ENCODE measurements at regions not wholly inside any gene's neighbourhood (a gene's known extent, or its start where the extent isn't known, plus 50 kb on each side); places are given as distances from the start of the nearest gene placed in this dataset.
A peak's percentile ranks its signal among the peaks of the same experiment; 100 is the strongest.

GRCh38 chr18:38867680-38868079, 1302.1 kb upstream of the CELF4 start:
- Histone ChIP-seq H2BK12ac (ENCODE audit: low read depth, low read length) (no peak overlapping the region), H3K79me1 (ENCODE audit: low read depth, low read length) (no peaks in the 10 kb centered on the region), H3K23me2 (ENCODE audit: low read depth, low read length) (no peaks in the 10 kb centered on the region), H3K14ac (ENCODE audit: insufficient read length) (no peak overlapping the region), H4K8ac (ENCODE audit: extremely low read depth, insufficient read depth, low read length) (no peak overlapping the region), H2AK5ac (ENCODE audit: low read depth, low read length) (no peak overlapping the region), H3K4me2 (ENCODE audit: insufficient read depth in 1 of 2, low read depth in 2 of 2, low read length in 2 of 2) (no peak overlapping the region), H2BK20ac (ENCODE audit: low read length) (no peak overlapping the region), H3K4me3 (ENCODE audit: extremely low read depth in 1 of 4, insufficient read depth in 2 of 4, low read depth in 3 of 4, low read length in 4 of 4) (no peak overlapping the region), H3K27ac (ENCODE audit: low read depth, low read length) (no peak overlapping the region), H3K9ac (replicated peaks in 1 of 4; ENCODE audit: extremely low read depth in 1 of 4, low read depth in 3 of 4, low read length in 3 of 4) (no peak overlapping the region), H4K91ac (replicated peaks; ENCODE audit: insufficient read length, low read length) (no peak overlapping the region), H4K5ac (ENCODE audit: insufficient read length, low read depth, low read length) (no peak overlapping the region), H3K27me3 (replicated peaks in 1 of 4; ENCODE audit: control insufficient read depth in 3 of 4, extremely low read depth in 1 of 4, insufficient read depth in 3 of 4, low read length in 3 of 4) (no peaks in the 10 kb centered on the region), H4K20me1 (replicated peaks in 1 of 2; ENCODE audit: control insufficient read depth in 1 of 2, insufficient read depth in 2 of 2, low read length in 2 of 2) (no peaks in the 10 kb centered on the region), H2BK15ac (ENCODE audit: low read length) (no peak overlapping the region), H3K56ac (replicated peaks; ENCODE audit: insufficient read length, low read depth, low read length) (no peak overlapping the region), H3K18ac (ENCODE audit: extremely low read depth, low read length) (no peak overlapping the region), H3K23ac (ENCODE audit: insufficient read length) (no peak overlapping the region), H3K36me3 (ENCODE audit: control insufficient read depth in 2 of 4, insufficient read depth in 4 of 4, low read length in 3 of 4) (no peaks in the 10 kb centered on the region), H3K9me3 (ENCODE audit: insufficient read depth in 2 of 2, low read depth in 1 of 2, low read length in 1 of 2) (no peaks in the 10 kb centered on the region), H2AFZ (ENCODE audit: low read length) (no peak overlapping the region), H2BK5ac (ENCODE audit: low read depth, low read length) (no peak overlapping the region), H3K4ac (replicated peaks; ENCODE audit: insufficient read length, low read depth, low read length) (no peak overlapping the region), H2BK120ac (replicated peaks; ENCODE audit: low read depth, low read length) (no peak overlapping the region), H3K4me1 (replicated peaks in 1 of 4; ENCODE audit: control insufficient read depth in 3 of 4, insufficient read depth in 4 of 4, low read length in 3 of 4) (no peaks in the 10 kb centered on the region), H3K79me2 (ENCODE audit: control insufficient read depth in 1 of 2, insufficient read depth in 2 of 2, low read length in 2 of 2) (no peaks in the 10 kb centered on the region)
- ChIA-PET CTCF (ENCODE audit: partially characterized antibody) (interaction anchor here (0.8 to 3.1 kb wide), 9 partner anchors 12 to 781 kb away, joined by 3 to 9 read pairs (median 4); no protein-coding TSS in a partner anchor), POLR2A (ENCODE audit: partially characterized antibody) (no interaction called here)
- TF ChIP-seq CTCF (IDR thresholded peaks at IDR 0.05; ENCODE audit: control extremely low read depth in 1 of 3, insufficient read depth in 1 of 3, low read depth in 1 of 3, low read length in 3 of 3) (peak in 1 of 3 experiments; percentile 40; a peak in 2 of 4 replicates), GABPA (IDR thresholded peaks at IDR 0.05; ENCODE audit: borderline replicate concordance, insufficient read depth, low read length) (no peak), RAD21 (IDR thresholded peaks at IDR 0.05 in 1 of 2, conservative IDR thresholded peaks at IDR 0.05 in 1 of 2; ENCODE audit: low read depth in 2 of 2, low read length in 2 of 2) (peak; percentile 43 to 44)
- no peak for FAIRE-seq
- WGBS, 2 experiments (ENCODE audit: extremely low coverage in 1 of 2, insufficient coverage in 1 of 2, insufficient read length in 1 of 2, insufficient replicate concordance in 2 of 2, low coverage in 1 of 2, low lambda C conversion rate in 2 of 2, missing lambda C conversion rate in 1 of 2): 74% methylated on average over 2 of the region's 2 CpGs; no CpG with 5 or more reads in 1 of the 2 experiments
- DNase-seq (ENCODE audit: low read depth in 1 of 2, low spot score in 2 of 2): no peak

All from H1 (cell line).